C4-2B (cell line): ENCODE measurements at regions not wholly inside any gene's neighbourhood (a gene's known extent, or its start where the extent isn't known, plus 50 kb on each side); places are given as distances from the start of the nearest gene placed in this dataset.

ENCODE experiments used
- H3K27ac ChIP-seq: fragments of 450-650 bp; 2 replicates; pipeline ENCODE4 v1.5.1; 2017
- CTCF ChIP-seq: fragments of 450-650 bp; conservative IDR thresholded peaks from 2 replicates; pipeline ENCODE4 v1.5.1; 2017; ENCODE audit warnings: mild to moderate bottlenecking
- ZFX ChIP-seq: fragments of 450-650 bp; IDR thresholded peaks from 2 replicates; pipeline ENCODE4 v1.6.1; 2017

DNA sequence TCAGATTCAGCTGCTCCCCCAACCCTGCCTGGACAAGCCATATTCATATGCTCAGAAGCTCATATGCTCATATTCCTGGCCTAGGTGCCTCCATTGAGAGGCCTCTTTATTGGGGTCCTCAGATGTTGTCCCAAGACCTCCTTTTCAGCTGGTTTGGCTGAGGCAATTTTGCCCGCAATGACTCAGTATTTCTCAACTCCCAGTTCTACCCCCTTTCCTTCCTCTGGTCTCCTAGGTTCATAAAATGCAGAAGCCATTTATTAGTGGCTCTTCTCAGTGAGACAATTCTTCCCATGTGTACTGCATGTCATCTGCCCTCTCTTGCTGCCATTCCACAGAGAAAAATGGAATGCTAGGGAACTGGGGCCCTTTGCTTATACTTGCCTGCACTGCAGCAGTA is 110.7 kb downstream of the INHBA start:
- no peak for TF ChIP-seq CTCF
- no peak for TF ChIP-seq ZFX
- H3K27ac ChIP-seq, result no peak overlapping the region

GRCh38 chr7:41590986-41591385 is 111.9 kb downstream of the INHBA start:
- TF ChIP-seq ZFX (no peak), CTCF (no peak)
- H3K27ac ChIP-seq, result no peak overlapping the region

DNA sequence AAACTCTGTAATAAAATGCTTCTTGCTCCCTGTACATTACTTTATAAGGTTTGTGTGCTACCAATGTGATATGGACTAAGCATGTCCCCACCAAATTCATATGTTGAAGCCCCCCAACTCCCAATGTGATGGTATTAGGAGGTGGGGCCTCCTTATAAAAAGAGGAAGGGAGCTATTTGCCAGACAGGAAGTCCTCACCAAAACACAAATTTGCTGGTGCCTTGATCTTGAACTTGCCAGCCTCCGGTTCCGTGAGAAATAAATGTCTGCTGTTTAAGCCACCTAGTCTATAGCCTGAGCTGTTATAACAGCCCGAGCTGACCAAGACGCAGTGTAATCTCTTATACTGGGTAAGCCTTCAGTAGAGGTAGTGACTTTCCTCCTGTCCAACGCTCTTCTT is 114.5 kb downstream of the INHBA start:
- TF ChIP-seq ZFX (no peak), CTCF (no peak)
- no peak overlapping the region for H3K27ac ChIP-seq

- TF ChIP-seq CTCF (no peak), ZFX (no peak)
- no peak overlapping the region for H3K27ac ChIP-seq
Measured at GRCh38 chr7:41586931-41587640, 115.8 kb downstream of the INHBA start.

- no peak overlapping the region for H3K27ac ChIP-seq
- TF ChIP-seq ZFX (no peak), CTCF (no peak)
Measured at GRCh38 chr7:41584746-41585145, 118.1 kb downstream of the INHBA start.

DNA sequence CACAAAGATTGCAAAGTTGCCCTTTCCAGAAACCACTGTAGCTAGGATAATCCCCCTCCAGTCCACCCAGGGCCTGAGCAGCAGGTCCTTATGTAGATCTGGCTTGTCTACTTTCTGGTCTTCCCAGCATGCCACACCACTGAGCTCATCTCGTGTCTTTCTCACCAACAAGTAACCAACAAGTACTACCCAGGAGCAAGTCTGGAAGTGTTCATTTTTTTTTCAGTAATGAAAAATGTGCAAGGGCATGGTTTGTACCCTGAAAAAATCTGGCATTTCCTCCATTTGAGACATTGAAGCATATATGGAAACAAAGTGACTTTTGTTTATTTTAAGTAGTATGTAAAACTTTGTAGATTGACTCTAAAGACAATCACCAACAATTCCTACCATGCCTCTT is 120.8 kb downstream of the INHBA start:
- TF ChIP-seq CTCF (no peak), ZFX (no peak)
- no peak overlapping the region for H3K27ac ChIP-seq

DNA sequence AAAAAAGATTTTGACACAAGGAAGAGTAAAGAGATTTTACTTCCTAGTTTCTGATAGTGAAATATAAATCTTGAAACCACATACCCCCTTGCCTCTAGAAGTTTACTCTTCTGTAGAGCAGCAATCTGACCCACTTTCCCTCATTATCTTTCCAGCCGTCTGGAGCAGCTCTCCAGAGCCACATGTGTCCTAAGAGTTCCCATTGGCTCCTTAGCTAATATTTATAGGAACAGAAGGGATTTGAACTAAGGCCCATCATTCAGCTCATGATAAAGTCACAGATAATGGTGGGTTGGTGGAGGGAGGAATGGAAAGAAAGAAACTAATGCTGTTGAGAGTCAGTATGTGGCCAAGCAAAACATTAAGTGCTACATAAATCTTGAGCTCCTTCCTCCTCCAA is 121.8 kb downstream of the INHBA start:
- TF ChIP-seq CTCF (no peak), ZFX (no peak)

More for the DNA sequence above, 121.8 kb downstream of the INHBA start:
- H3K27ac ChIP-seq, result no peak overlapping the region
